ENCODE measurements at regions not wholly inside any gene's neighbourhood (a gene's known extent, or its start where the extent isn't known, plus 50 kb on each side); places are given as distances from the start of the nearest gene placed in this dataset.

GRCh38 chr3:56979791-56980190 lies 80.7 kb upstream of the SPATA12 start:
- H3K36me3 Mint-ChIP-seq (ENCODE audit: low read depth) = no peaks in the 10 kb centered on the region
- H3K4me3 Mint-ChIP-seq = no peak overlapping the region
- H3K27ac Mint-ChIP-seq = no peak overlapping the region
- H3K4me1 Mint-ChIP-seq (ENCODE audit: low read depth) = peaks cover 17% of the 10 kb centered on the region
- no peaks in the 10 kb centered on the region for H3K9me3 Mint-ChIP-seq
- intact Hi-C loops (cut with micrococcal nuclease) = loop anchor here (10.0 kb wide), 2 partner anchors 55 to 125 kb away; no protein-coding TSS in a partner anchor
- H3K27me3 Mint-ChIP-seq = peaks cover 2% of the 10 kb centered on the region

- H3K27me3 Mint-ChIP-seq = peaks cover 2% of the 10 kb centered on the region
- peaks cover 18% of the 10 kb centered on the region for H3K4me1 Mint-ChIP-seq (ENCODE audit: low read depth)
- H3K36me3 Mint-ChIP-seq (ENCODE audit: low read depth) = no peaks in the 10 kb centered on the region
- no peak overlapping the region for H3K4me3 Mint-ChIP-seq
- intact Hi-C loops (cut with micrococcal nuclease) = no loop called here
- H3K27ac Mint-ChIP-seq = no peak overlapping the region
- H3K9me3 Mint-ChIP-seq = no peaks in the 10 kb centered on the region
Observed at GRCh38 chr3:56977561-56977889, 82.9 kb upstream of the SPATA12 start.

GRCh38 chr3:56976651-56977560 lies 83.6 kb upstream of the SPATA12 start:
- H3K4me3 Mint-ChIP-seq = no peak overlapping the region
- peaks cover 2% of the 10 kb centered on the region for H3K27me3 Mint-ChIP-seq
- intact Hi-C loops (cut with micrococcal nuclease) = no loop called here
- H3K36me3 Mint-ChIP-seq (ENCODE audit: low read depth) = no peaks in the 10 kb centered on the region
- no peaks in the 10 kb centered on the region for H3K9me3 Mint-ChIP-seq
- H3K4me1 Mint-ChIP-seq (ENCODE audit: low read depth) = peaks cover 21% of the 10 kb centered on the region
- no peak overlapping the region for H3K27ac Mint-ChIP-seq

- no peaks in the 10 kb centered on the region for H3K9me3 Mint-ChIP-seq
- H3K27me3 Mint-ChIP-seq = peaks cover 2% of the 10 kb centered on the region
- H3K4me3 Mint-ChIP-seq = no peak overlapping the region
- H3K36me3 Mint-ChIP-seq (ENCODE audit: low read depth) = no peaks in the 10 kb centered on the region
- H3K27ac Mint-ChIP-seq = no peak overlapping the region
- intact Hi-C loops (cut with micrococcal nuclease) = no loop called here
- H3K4me1 Mint-ChIP-seq (ENCODE audit: low read depth) = peaks cover 21% of the 10 kb centered on the region
Observed at GRCh38 chr3:56975567-56975966, 84.9 kb upstream of the SPATA12 start.

- Mint-ChIP-seq H3K27me3 (peaks cover 2% of the 10 kb centered on the region), H3K9me3 (no peaks in the 10 kb centered on the region), H3K4me3 (no peak overlapping the region), H3K27ac (no peak overlapping the region), H3K4me1 (ENCODE audit: low read depth) (peaks cover 31% of the 10 kb centered on the region), H3K36me3 (ENCODE audit: low read depth) (no peaks in the 10 kb centered on the region)
- intact Hi-C loops (cut with micrococcal nuclease) = no loop called here
Observed at GRCh38 chr3:56974247-56974930, 86.1 kb upstream of the SPATA12 start.

- Mint-ChIP-seq H3K27ac (peak overlapping the region; percentile 82), H3K36me3 (ENCODE audit: low read depth) (no peaks in the 10 kb centered on the region), H3K27me3 (peaks cover 2% of the 10 kb centered on the region), H3K9me3 (no peaks in the 10 kb centered on the region), H3K4me1 (ENCODE audit: low read depth) (peaks cover 32% of the 10 kb centered on the region), H3K4me3 (no peak overlapping the region)
- intact Hi-C loops (cut with micrococcal nuclease) = no loop called here
Observed at GRCh38 chr3:56971816-56972215, 88.6 kb upstream of the SPATA12 start.

GRCh38 chr3:56971261-56971660 lies 89.2 kb upstream of the SPATA12 start:
- Mint-ChIP-seq H3K27me3 (peaks cover 2% of the 10 kb centered on the region), H3K4me3 (no peak overlapping the region), H3K9me3 (no peaks in the 10 kb centered on the region), H3K36me3 (ENCODE audit: low read depth) (no peaks in the 10 kb centered on the region), H3K4me1 (ENCODE audit: low read depth) (peaks cover 32% of the 10 kb centered on the region), H3K27ac (peak overlapping the region; percentile 82)
- intact Hi-C loops (cut with micrococcal nuclease) = no loop called here

GRCh38 chr3:56970461-56970879 lies 90.0 kb upstream of the SPATA12 start:
- H3K27me3 Mint-ChIP-seq = peaks cover 2% of the 10 kb centered on the region
- peaks cover 32% of the 10 kb centered on the region for H3K4me1 Mint-ChIP-seq (ENCODE audit: low read depth)
- no peaks in the 10 kb centered on the region for H3K36me3 Mint-ChIP-seq (ENCODE audit: low read depth)
- no peaks in the 10 kb centered on the region for H3K9me3 Mint-ChIP-seq
- H3K4me3 Mint-ChIP-seq = peak overlapping the region; percentile 7
- peak overlapping the region; percentile 82 for H3K27ac Mint-ChIP-seq
- intact Hi-C loops (cut with micrococcal nuclease) = no loop called here

GRCh38 chr3:56969851-56970250 lies 90.6 kb upstream of the SPATA12 start:
- Mint-ChIP-seq H3K27ac (peak overlapping the region; percentile 82), H3K4me3 (no peak overlapping the region), H3K27me3 (peaks cover 2% of the 10 kb centered on the region), H3K9me3 (peaks cover 2% of the 10 kb centered on the region), H3K36me3 (ENCODE audit: low read depth) (no peaks in the 10 kb centered on the region), H3K4me1 (ENCODE audit: low read depth) (peaks cover 32% of the 10 kb centered on the region)
- intact Hi-C loops (cut with micrococcal nuclease) = no loop called here

- no peaks in the 10 kb centered on the region for H3K36me3 Mint-ChIP-seq (ENCODE audit: low read depth)
- H3K27ac Mint-ChIP-seq = no peak overlapping the region
- no peak overlapping the region for H3K4me3 Mint-ChIP-seq
- peaks cover 9% of the 10 kb centered on the region for H3K9me3 Mint-ChIP-seq
- H3K27me3 Mint-ChIP-seq = no peaks in the 10 kb centered on the region
- H3K4me1 Mint-ChIP-seq (ENCODE audit: low read depth) = peaks cover 35% of the 10 kb centered on the region
- intact Hi-C loops (cut with micrococcal nuclease) = no loop called here
Observed at GRCh38 chr3:56966509-56966908, 94.0 kb upstream of the SPATA12 start.

GRCh38 chr3:56966104-56966503 lies 94.4 kb upstream of the SPATA12 start:
- H3K36me3 Mint-ChIP-seq (ENCODE audit: low read depth) = no peaks in the 10 kb centered on the region
- peaks cover 31% of the 10 kb centered on the region for H3K4me1 Mint-ChIP-seq (ENCODE audit: low read depth)
- H3K27me3 Mint-ChIP-seq = no peaks in the 10 kb centered on the region
- no peak overlapping the region for H3K4me3 Mint-ChIP-seq
- peaks cover 9% of the 10 kb centered on the region for H3K9me3 Mint-ChIP-seq
- intact Hi-C loops (cut with micrococcal nuclease) = no loop called here
- H3K27ac Mint-ChIP-seq = no peak overlapping the region

- Mint-ChIP-seq H3K4me1 (ENCODE audit: low read depth) (peaks cover 18% of the 10 kb centered on the region), H3K27ac (no peak overlapping the region), H3K36me3 (ENCODE audit: low read depth) (no peaks in the 10 kb centered on the region), H3K9me3 (peaks cover 9% of the 10 kb centered on the region), H3K27me3 (no peaks in the 10 kb centered on the region), H3K4me3 (no peak overlapping the region)
- intact Hi-C loops (cut with micrococcal nuclease) = no loop called here
Observed at GRCh38 chr3:56962922-56963321, 97.5 kb upstream of the SPATA12 start.

GRCh38 chr3:56962206-56962605 lies 98.3 kb upstream of the SPATA12 start:
- no peak overlapping the region for H3K4me3 Mint-ChIP-seq
- peaks cover 23% of the 10 kb centered on the region for H3K4me1 Mint-ChIP-seq (ENCODE audit: low read depth)
- no peak overlapping the region for H3K27ac Mint-ChIP-seq
- H3K9me3 Mint-ChIP-seq = peaks cover 9% of the 10 kb centered on the region
- no peaks in the 10 kb centered on the region for H3K36me3 Mint-ChIP-seq (ENCODE audit: low read depth)
- H3K27me3 Mint-ChIP-seq = no peaks in the 10 kb centered on the region
- intact Hi-C loops (cut with micrococcal nuclease) = no loop called here

- Mint-ChIP-seq H3K27ac (peak overlapping the region; percentile 1), H3K9me3 (peaks cover 9% of the 10 kb centered on the region), H3K27me3 (no peaks in the 10 kb centered on the region), H3K4me3 (no peak overlapping the region), H3K36me3 (ENCODE audit: low read depth) (no peaks in the 10 kb centered on the region), H3K4me1 (ENCODE audit: low read depth) (peaks cover 23% of the 10 kb centered on the region)
- intact Hi-C loops (cut with micrococcal nuclease) = no loop called here
Observed at GRCh38 chr3:56960234-56960917, 100.1 kb upstream of the SPATA12 start.
